ENCODE measurements at regions not wholly inside any gene's neighbourhood (a gene's known extent, or its start where the extent isn't known, plus 50 kb on each side); places are given as distances from the start of the nearest gene placed in this dataset.
"Not testable (repeated sequence)": the region's sequence is repeated elsewhere in the genome, so short reads cannot be mapped to it uniquely, and the experiment has no call there.

- H3K9me3 ChIP-seq (replicated peaks in 1 of 11), result 0 out of 22 replicates have a peak, but pooled peaks cover 0 to 3% (median 0%) of the 10 kb centered on the region in 11 experiments
- no peak overlapping the region for H3K27ac ChIP-seq
- no peak overlapping the region for H3K4me3 ChIP-seq
- no peak overlapping the region for H3K9ac ChIP-seq
- no peak for TF ChIP-seq Cebpa-rat (IDR thresholded peaks at IDR 0.05)
- H3K4me2 ChIP-seq, result no peak overlapping the region
- no peaks in the 10 kb centered on the region for H3K36me3 ChIP-seq
- H3K4me1 ChIP-seq, result peaks cover 34 to 79% (median 49%) of the 10 kb centered on the region in 10 experiments
- H4K20me1 ChIP-seq, result no peaks in the 10 kb centered on the region
- no peaks in the 10 kb centered on the region for H3K27me3 ChIP-seq
Observed at GRCh38 chr20:5678777-5679176, 68.0 kb upstream of the GPCPD1 start.

GRCh38 chr20:5677944-5678343 lies 67.1 kb upstream of the GPCPD1 start:
- H3K36me3 ChIP-seq, H3K27ac ChIP-seq: not testable (repeated sequence)

GRCh38 chr20:5677389-5677788 lies 66.6 kb upstream of the GPCPD1 start:
- Histone ChIP-seq H3K27ac (peak overlapping the region in 3 of 11 experiments; percentile 18 to 86 (median 20); a peak in 2 of 22 replicates), H3K9me3 (replicated peaks in 1 of 11) (0 out of 22 replicates have a peak, but pooled peaks cover 0 to under 1% (median 0%) of the 10 kb centered on the region in 11 experiments), H3K4me2 (peak overlapping the region in 4 of 11 experiments; percentile 57 to 80 (median 70); a peak in 1 of 22 replicates), H3K9ac (no peak overlapping the region), H4K20me1 (no peaks in the 10 kb centered on the region), H3K36me3 (no peaks in the 10 kb centered on the region), H3K4me1 (peaks cover 29 to 80% (median 50%) of the 10 kb centered on the region in 10 experiments), H3K27me3 (no peaks in the 10 kb centered on the region), H3K4me3 (no peak overlapping the region)
- no peak for TF ChIP-seq Cebpa-rat (IDR thresholded peaks at IDR 0.05)

More at GRCh38 chr20:5677944-5678343, 67.1 kb upstream of the GPCPD1 start:
- not testable (repeated sequence) for H4K20me1 ChIP-seq; H3K9me3 ChIP-seq (replicated peaks in 1 of 11); H3K4me3 ChIP-seq; H3K4me2 ChIP-seq; H3K9ac ChIP-seq; H3K27me3 ChIP-seq
- H3K4me1 ChIP-seq, result peaks cover 32 to 83% (median 53%) of the 10 kb centered on the region in 10 experiments

DNA sequence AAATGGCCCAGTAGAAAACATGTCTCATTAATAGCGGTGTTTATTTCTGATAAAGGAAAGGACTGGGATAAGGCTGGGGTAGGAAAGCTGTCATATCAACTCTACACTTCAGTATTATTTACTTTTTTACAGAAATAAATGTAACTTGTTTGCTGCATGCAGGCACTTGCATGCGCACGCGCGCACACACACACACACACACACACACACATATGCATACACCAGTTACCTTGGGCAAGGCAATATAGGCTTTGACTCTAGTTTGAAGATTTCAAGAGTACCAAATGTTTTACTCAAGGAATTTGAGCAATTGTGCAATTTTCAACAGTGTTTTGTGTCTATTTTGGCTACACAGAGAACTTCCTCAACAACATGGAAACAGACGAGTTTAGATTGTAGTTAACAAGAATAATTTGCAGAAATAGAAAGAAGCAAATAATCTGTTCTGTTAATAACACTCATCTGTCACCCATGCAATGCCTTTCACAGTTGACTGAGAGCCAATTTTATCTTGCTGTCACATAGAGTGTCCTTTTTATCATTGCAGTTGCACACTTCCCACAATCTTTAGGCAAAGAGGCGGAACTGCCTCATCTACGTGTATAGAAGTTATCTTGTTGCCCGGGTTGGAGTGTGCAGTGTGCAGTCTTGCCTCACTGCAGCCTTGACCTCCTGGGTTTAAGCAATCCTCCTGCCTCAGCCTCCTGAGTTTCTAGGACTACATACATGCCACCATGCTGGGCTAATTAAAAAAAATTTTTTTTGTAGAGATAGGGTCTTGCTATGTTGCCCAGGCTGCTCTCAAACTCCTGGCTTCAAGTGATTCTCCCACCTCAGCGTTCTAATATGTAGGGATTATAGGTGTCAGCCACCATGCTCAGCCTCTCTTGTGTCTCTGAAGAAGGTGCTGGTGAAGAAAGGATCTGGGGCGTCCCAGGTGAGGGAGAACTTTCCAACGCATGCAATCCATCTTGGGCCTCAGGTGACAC lies 64.6 kb upstream of the GPCPD1 start:
- Histone ChIP-seq H4K20me1 (no peaks in the 10 kb centered on the region), H3K9ac (peak overlapping the region in 7 of 11 experiments; percentile 1 to 69 (median 51); a peak in 11 of 22 replicates), H3K9me3 (replicated peaks in 1 of 11) (0 out of 22 replicates have a peak, but pooled peaks cover 0 to 3% (median 0%) of the 10 kb centered on the region in 11 experiments), H3K36me3 (no peaks in the 10 kb centered on the region), H3K4me2 (peak overlapping the region; percentile 33 to 80 (median 57)), H3K27ac (peak overlapping the region; percentile 38 to 86 (median 70); a peak in 20 of 22 replicates), H3K4me1 (peaks cover 42 to 88% (median 60%) of the 10 kb centered on the region in 10 experiments), H3K27me3 (no peaks in the 10 kb centered on the region), H3K4me3 (no peak overlapping the region)
- TF ChIP-seq Cebpa-rat (IDR thresholded peaks at IDR 0.05), result peak in 4 of 11 experiments; percentile 28 to 78 (median 54); a peak in 6 of 22 replicates

- H3K4me3 ChIP-seq, result no peak overlapping the region
- peaks cover 42 to 86% (median 56%) of the 10 kb centered on the region in 10 experiments for H3K4me1 ChIP-seq
- H3K9me3 ChIP-seq (replicated peaks in 1 of 11), result 0 out of 22 replicates have a peak, but pooled peaks cover 0 to 3% (median 0%) of the 10 kb centered on the region in 11 experiments
- peak overlapping the region in 5 of 11 experiments; percentile 31 to 55 (median 51); a peak in 8 of 22 replicates for H3K9ac ChIP-seq
- H3K36me3 ChIP-seq, result no peaks in the 10 kb centered on the region
- no peak for TF ChIP-seq Cebpa-rat (IDR thresholded peaks at IDR 0.05)
- peak overlapping the region; percentile 33 to 80 (median 57) for H3K4me2 ChIP-seq
- no peaks in the 10 kb centered on the region for H4K20me1 ChIP-seq
- H3K27ac ChIP-seq, result peak overlapping the region in 10 of 11 experiments; percentile 42 to 86 (median 71); a peak in 19 of 22 replicates
- no peaks in the 10 kb centered on the region for H3K27me3 ChIP-seq
Observed at GRCh38 chr20:5674176-5674660, 63.4 kb upstream of the GPCPD1 start.

GRCh38 chr20:5670874-5671273 lies 60.1 kb upstream of the GPCPD1 start:
- Histone ChIP-seq H3K4me2 (peak overlapping the region; percentile 34 to 65 (median 50); a peak in 20 of 22 replicates), H4K20me1 (no peaks in the 10 kb centered on the region), H3K27me3 (no peaks in the 10 kb centered on the region), H3K9ac (peak overlapping the region; percentile 9 to 60 (median 41); a peak in 10 of 22 replicates), H3K9me3 (replicated peaks in 1 of 11) (peaks cover 0 to 12% (median 5%) of the 10 kb centered on the region in 11 experiments; a peak in 7 of 22 replicates), H3K36me3 (no peaks in the 10 kb centered on the region), H3K4me1 (peaks cover 53 to 71% (median 60%) of the 10 kb centered on the region in 10 experiments), H3K27ac (peak overlapping the region; percentile 53 to 85 (median 69); a peak in 21 of 22 replicates), H3K4me3 (no peak overlapping the region)
- no peak for TF ChIP-seq Cebpa-rat (IDR thresholded peaks at IDR 0.05)

- Histone ChIP-seq H3K36me3 (no peaks in the 10 kb centered on the region), H3K9ac (no peak overlapping the region), H3K27me3 (no peaks in the 10 kb centered on the region), H3K27ac (peak overlapping the region in 4 of 11 experiments; percentile 14 to 73 (median 48); a peak in 4 of 22 replicates), H3K4me2 (peak overlapping the region in 1 of 11 experiments; percentile 4; a peak in 1 of 22 replicates), H4K20me1 (no peaks in the 10 kb centered on the region), H3K9me3 (replicated peaks in 1 of 11) (peaks cover 0 to 13% (median 5%) of the 10 kb centered on the region in 11 experiments; a peak in 7 of 22 replicates), H3K4me3 (no peak overlapping the region), H3K4me1 (peaks cover 45 to 63% (median 52%) of the 10 kb centered on the region in 10 experiments)
- 0 out of 22 replicates have a peak, but pooled peaks of 1 of the 11 experiments have one; percentile 21 for TF ChIP-seq Cebpa-rat (IDR thresholded peaks at IDR 0.05)
Observed at GRCh38 chr20:5670036-5670536, 59.3 kb upstream of the GPCPD1 start.

DNA sequence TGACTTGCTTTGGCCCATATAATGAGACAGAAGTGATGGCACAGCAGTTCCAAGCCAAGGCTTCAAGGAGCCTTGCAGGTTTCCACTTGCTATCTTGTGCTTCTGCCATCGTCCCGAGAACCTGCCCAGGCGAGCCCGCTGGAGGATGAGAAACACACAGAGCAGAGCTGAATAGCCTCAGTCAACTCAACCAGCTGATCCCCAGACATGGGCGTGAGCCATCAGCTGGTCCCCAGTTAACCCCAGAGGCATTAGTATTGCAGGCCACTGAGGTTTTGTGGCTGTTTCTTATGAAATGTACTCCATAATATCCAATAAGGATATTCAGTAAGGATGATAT lies 57.7 kb upstream of the GPCPD1 start:
- peaks cover 29 to 47% (median 37%) of the 10 kb centered on the region in 10 experiments for H3K4me1 ChIP-seq

More for the DNA sequence above, 57.7 kb upstream of the GPCPD1 start:
- no peak for TF ChIP-seq Cebpa-rat (IDR thresholded peaks at IDR 0.05)
- no peaks in the 10 kb centered on the region for H4K20me1 ChIP-seq
- peaks cover 0 to 13% (median 5%) of the 10 kb centered on the region in 11 experiments; a peak in 7 of 22 replicates for H3K9me3 ChIP-seq (replicated peaks in 1 of 11)
- no peak overlapping the region for H3K4me3 ChIP-seq
- H3K36me3 ChIP-seq, result no peaks in the 10 kb centered on the region
- no peak overlapping the region for H3K27ac ChIP-seq
- no peaks in the 10 kb centered on the region for H3K27me3 ChIP-seq
- H3K9ac ChIP-seq, result no peak overlapping the region
- peak overlapping the region in 10 of 11 experiments; percentile 17 to 71 (median 38); a peak in 13 of 22 replicates for H3K4me2 ChIP-seq

Data from BLaER1 treated with 17β-estradiol and CSF1 and Interleukin-3, amounts not matched to agents 10 nM and 100 nM (cell line).